NT2/D1 (cell line): ENCODE measurements at regions not wholly inside any gene's neighbourhood (a gene's known extent, or its start where the extent isn't known, plus 50 kb on each side); places are given as distances from the start of the nearest gene placed in this dataset.
"Not testable (repeated sequence)": the region's sequence is repeated elsewhere in the genome, so short reads cannot be mapped to it uniquely, and the experiment has no call there.

Experiments
- DNase-seq: peaks from one replicate; pipeline ENCODE4 v3.0.0-alpha.2; 2011; ENCODE audit warnings: low read depth, low spot score
- H3K27me3 ChIP-seq: 2 replicates; pipeline ENCODE4 v1.6.0; 2011; ENCODE audit warnings: mild to moderate bottlenecking; ENCODE audit not compliant: insufficient read length, insufficient read depth
- H3K36me3 ChIP-seq: 2 replicates; pipeline ENCODE4 v1.6.1; 2011; ENCODE audit warnings: mild to moderate bottlenecking, low read length, mixed read lengths; ENCODE audit not compliant: insufficient read depth, insufficient read length
- H3K4me1 ChIP-seq: 2 replicates; pipeline ENCODE4 v1.5.1; 2011; ENCODE audit not compliant: insufficient read depth, insufficient read length
- H3K4me3 ChIP-seq: 2 replicates; pipeline ENCODE4 v1.5.1; 2011; ENCODE audit warnings: low read depth; ENCODE audit not compliant: insufficient read length
- H3K9ac ChIP-seq: 2 replicates; pipeline ENCODE4 v1.6.0; 2011; ENCODE audit warnings: low read depth; ENCODE audit not compliant: insufficient read length
- H3K9me3 ChIP-seq: 2 replicates; pipeline ENCODE4 v1.5.1; 2011; ENCODE audit warnings: mild to moderate bottlenecking, low read length; ENCODE audit not compliant: insufficient read depth

GRCh38 chr2:91579555-91579954, 2888.1 kb downstream of the RPIA start:
- DNase-seq, H3K4me1 ChIP-seq, H3K27me3 ChIP-seq, H3K9ac ChIP-seq, H3K36me3 ChIP-seq, H3K4me3 ChIP-seq, H3K9me3 ChIP-seq: not testable (repeated sequence)

- H3K27me3 ChIP-seq: not testable (repeated sequence)
Observed at GRCh38 chr2:91580043-91580442, 2888.6 kb downstream of the RPIA start.

DNA sequence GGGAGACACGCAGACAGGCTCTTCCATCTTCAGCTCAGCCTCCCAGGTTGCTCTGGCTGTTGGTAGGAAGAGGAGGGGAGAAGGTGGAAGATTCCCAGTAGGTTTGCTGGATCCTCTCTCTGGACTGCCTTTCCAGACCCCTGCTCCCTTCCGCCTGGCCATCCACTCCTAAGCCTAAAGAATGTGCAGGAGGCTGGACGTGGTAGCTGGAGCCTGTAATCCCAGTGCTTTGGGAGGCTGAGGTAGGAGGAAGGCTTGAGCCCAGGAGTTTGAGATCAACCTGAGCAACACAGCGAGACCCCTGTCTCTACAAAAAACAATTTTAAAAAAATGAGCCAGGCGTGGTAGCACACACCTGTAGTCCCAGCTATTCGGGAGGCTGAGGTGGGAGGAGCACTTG, 2895.6 kb downstream of the RPIA start:
- not testable (repeated sequence) for H3K9ac ChIP-seq, H3K36me3 ChIP-seq, H3K4me1 ChIP-seq, H3K9me3 ChIP-seq, H3K4me3 ChIP-seq, DNase-seq
- peaks cover 26% of the 10 kb centered on the region for H3K27me3 ChIP-seq

More at GRCh38 chr2:91580043-91580442, 2888.6 kb downstream of the RPIA start:
- not testable (repeated sequence) for H3K9ac ChIP-seq, DNase-seq, H3K4me3 ChIP-seq, H3K9me3 ChIP-seq, H3K36me3 ChIP-seq, H3K4me1 ChIP-seq

DNA sequence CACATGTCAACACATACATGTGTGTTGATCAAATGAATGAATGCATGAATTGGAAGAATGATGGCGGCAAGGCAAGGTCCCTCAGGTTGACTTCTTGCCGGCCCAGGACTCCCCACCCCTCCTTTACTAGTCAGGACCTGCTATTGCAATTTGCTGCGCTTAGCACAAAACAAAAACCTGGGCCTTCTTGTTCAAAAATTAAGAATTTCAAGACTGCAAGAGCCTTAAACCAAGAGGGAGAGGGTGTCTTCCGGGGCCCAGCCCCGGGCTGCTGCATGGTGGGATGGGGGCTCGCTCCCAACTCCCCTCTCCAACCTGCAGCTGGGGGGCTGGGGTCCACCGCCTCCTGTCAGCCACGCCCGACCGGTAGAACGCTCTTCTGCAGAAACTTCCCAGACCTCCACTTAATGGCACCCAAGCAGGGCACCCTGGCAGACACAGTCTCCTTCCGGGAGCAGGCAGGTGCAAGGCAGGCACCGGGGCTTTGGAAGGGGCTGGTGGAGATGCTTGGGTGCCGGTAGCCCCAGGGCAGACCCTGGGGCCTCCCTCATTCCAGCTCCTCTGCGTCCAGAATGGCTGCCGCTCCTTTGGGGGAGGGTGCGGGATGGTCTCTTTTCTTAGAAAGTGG, 2896.5 kb downstream of the RPIA start:
- not testable (repeated sequence) for H3K36me3 ChIP-seq, H3K4me3 ChIP-seq, DNase-seq, H3K9me3 ChIP-seq, H3K4me1 ChIP-seq, H3K9ac ChIP-seq
- H3K27me3 ChIP-seq: peaks cover 26% of the 10 kb centered on the region

GRCh38 chr2:91588782-91589223, 2897.3 kb downstream of the RPIA start:
- DNase-seq, H3K36me3 ChIP-seq: not testable (repeated sequence)

DNA sequence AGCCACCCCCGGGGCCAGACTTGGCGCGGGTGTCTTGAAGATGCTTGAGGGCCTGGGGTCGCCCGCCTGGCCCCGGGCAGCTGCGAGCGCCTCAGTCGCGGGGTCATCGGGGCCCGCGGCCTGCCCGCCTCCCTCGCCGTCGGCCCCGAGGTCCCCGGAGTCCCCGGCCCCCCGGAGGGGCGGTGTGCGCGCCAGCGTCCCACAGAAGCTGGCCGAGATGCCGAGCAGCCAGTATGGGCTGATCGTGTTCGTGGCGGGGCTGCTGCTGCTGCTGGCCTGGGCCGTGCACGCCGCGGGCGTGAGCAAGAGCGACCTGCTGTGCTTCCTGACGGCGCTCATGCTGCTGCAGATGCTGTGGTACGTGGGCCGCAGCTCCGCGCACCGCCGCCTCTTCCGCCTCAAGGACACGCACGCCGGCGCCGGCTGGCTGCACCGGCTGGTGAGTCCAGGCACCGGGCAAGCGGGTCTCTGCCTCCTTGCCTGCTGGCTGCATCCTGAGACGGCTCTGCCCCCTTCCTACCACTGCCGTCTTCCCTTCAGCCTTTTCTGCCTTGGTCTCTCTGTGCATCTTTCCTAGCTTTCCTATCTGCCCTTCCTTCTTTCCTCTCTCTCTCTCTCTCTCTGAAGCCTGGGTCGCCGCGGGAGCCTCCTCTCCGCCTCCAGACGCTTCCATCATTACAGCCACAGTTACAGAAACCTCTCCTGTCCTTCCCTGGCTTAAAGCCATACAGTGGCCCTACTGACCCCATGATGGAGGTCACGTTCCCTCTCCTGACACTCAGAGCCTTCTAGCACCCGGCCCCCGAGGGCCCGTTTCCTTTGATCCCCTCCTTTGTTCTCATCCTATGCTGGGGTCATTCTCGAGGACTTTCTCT, 2898.2 kb downstream of the RPIA start:
- not testable (repeated sequence) for DNase-seq, H3K36me3 ChIP-seq, H3K9ac ChIP-seq, H3K4me1 ChIP-seq, H3K9me3 ChIP-seq
- Histone ChIP-seq H3K27me3 (peaks cover 26% of the 10 kb centered on the region), H3K4me3 (peak overlapping the region; percentile 32)

More at GRCh38 chr2:91588782-91589223, 2897.3 kb downstream of the RPIA start:
- not testable (repeated sequence) for H3K4me3 ChIP-seq, H3K9ac ChIP-seq, H3K4me1 ChIP-seq, H3K9me3 ChIP-seq
- peaks cover 26% of the 10 kb centered on the region for H3K27me3 ChIP-seq

DNA sequence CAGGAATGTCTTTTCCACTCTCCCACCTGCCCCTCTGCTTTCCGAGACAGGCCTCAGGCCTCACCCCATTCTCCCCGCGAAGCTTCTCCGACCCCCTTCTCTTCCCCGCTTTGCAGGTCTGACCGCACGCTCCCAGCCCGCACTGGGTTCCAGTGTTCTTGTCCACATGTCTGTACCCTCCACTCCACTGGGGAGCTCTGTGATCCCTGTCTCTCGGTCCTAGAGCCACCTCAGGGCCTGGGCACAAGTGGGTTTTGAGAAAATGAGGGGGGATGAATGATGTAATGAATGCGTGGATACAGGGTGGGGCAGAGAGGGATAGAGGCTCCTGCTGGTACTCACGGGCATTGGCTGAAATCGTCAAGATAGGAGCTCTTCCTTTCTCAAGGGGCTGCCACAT, 2898.9 kb downstream of the RPIA start:
- H3K27me3 ChIP-seq: peaks cover 26% of the 10 kb centered on the region
- H3K4me1 ChIP-seq, H3K4me3 ChIP-seq, DNase-seq, H3K9me3 ChIP-seq, H3K36me3 ChIP-seq, H3K9ac ChIP-seq: not testable (repeated sequence)

DNA sequence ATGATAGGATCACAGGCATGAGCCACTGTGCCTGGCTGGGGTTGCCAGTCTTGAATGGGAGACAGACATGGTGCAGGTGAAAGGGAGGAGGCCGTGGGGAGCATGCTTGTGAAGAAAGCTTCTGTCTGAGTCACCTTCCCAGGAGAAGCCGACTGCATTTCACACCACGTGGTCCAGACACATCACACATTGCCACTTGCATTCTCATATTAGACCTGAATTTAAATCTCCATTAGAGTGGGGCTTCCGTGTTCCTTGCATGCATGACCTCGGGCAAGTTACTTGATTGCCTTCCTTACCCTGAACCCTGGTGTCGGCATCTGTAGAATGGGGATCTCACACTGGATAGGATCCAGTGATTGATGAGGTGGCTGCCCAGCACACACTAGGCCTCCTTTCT, 2899.6 kb downstream of the RPIA start:
- peaks cover 26% of the 10 kb centered on the region for H3K27me3 ChIP-seq
- not testable (repeated sequence) for H3K36me3 ChIP-seq, H3K9me3 ChIP-seq, H3K4me1 ChIP-seq, DNase-seq, H3K9ac ChIP-seq, H3K4me3 ChIP-seq

DNA sequence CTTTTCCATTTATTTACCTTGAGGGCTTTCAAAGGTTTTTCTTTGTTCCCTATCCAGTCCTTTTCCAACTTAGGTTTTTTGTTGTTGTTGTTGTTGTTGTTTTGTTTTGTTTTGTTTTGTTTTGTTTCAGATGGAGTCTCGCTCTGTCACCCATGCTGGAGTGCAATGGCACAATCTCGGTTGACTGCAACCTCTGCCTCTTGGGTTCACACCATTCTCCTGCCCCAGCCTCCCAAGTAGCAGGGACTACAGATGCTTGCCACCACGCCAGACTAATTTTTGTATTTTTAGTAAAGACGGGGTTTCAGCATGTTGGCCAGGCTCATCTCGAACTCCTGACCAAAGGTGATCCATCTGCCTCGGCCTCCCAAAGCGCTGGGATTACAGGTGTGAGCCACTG, 2906.0 kb downstream of the RPIA start:
- H3K36me3 ChIP-seq, H3K4me3 ChIP-seq, H3K27me3 ChIP-seq, H3K9me3 ChIP-seq, H3K4me1 ChIP-seq, H3K9ac ChIP-seq, DNase-seq: not testable (repeated sequence)

DNA sequence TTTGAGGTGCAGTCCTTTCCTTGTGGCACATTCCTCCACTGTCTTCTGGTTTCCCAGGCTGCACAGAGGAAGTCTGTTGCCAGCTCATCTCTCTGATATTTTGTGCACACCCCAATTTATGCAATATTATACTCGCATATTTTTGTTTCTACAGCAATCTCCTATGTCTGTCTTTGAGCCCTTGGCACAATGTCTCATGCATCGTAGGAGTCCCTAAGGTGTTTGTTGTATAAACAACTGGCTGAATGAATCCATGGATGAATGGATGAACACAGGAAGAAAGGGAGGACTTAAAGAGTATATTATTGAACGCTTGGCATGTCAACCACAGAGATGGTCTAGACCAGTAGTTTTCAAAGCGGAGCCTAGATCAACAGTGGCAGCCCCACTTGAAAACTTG, 2907.0 kb downstream of the RPIA start:
- not testable (repeated sequence) for H3K4me3 ChIP-seq, H3K27me3 ChIP-seq, H3K9ac ChIP-seq, H3K4me1 ChIP-seq, H3K9me3 ChIP-seq, DNase-seq, H3K36me3 ChIP-seq

DNA sequence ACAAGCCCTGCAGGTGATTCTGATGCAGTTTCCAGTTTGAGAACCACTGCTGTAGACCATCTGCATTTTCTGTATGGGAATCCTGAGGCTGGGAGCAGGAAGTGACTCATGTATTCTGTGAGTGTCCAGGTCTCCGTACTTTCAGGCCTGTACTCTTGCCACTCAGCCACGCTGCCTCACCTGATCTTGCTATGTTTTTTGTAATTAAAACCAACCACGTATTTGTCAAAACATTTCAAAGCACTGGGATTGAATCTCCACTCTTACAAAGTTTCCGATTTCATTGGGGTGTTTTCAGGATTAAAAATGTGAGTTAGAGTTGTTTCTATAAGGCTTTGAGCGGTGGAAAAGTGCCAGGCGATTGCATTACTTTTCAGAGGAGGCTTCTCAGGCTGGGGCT, 2907.5 kb downstream of the RPIA start:
- not testable (repeated sequence) for H3K4me3 ChIP-seq

GRCh38 chr2:91602860-91603259, 2911.4 kb downstream of the RPIA start:
- not testable (repeated sequence) for H3K36me3 ChIP-seq, H3K9ac ChIP-seq, H3K27me3 ChIP-seq, DNase-seq, H3K4me1 ChIP-seq, H3K4me3 ChIP-seq, H3K9me3 ChIP-seq

More for the DNA sequence above, 2907.5 kb downstream of the RPIA start:
- not testable (repeated sequence) for H3K4me1 ChIP-seq, H3K9me3 ChIP-seq, H3K36me3 ChIP-seq, H3K27me3 ChIP-seq, DNase-seq, H3K9ac ChIP-seq
